ENCODE measurements at regions not wholly inside any gene's neighbourhood (a gene's known extent, or its start where the extent isn't known, plus 50 kb on each side); places are given as distances from the start of the nearest gene placed in this dataset.

GRCh38 chr20:50251383-50251748, 60.7 kb downstream of the CEBPB start:
- no peaks in the 10 kb centered on the region for H3K9me3 ChIP-seq (ENCODE audit: control insufficient read depth, low read depth, low read length)
- DNase-seq (ENCODE audit: low read depth, low spot score) (no peak), FAIRE-seq (no peak)
- H3K9me1 ChIP-seq (ENCODE audit: control insufficient read depth, extremely low read depth, insufficient read depth, low read length) = no peaks in the 10 kb centered on the region
- peaks cover 28% of the 10 kb centered on the region for H3K4me1 ChIP-seq (ENCODE audit: control insufficient read depth, extremely low read depth, insufficient read depth, low read length)
- dilution Hi-C loops (cut with MboI; ENCODE audit: extremely low pct_ligation_motif_present, low sequenced_read_pairs) = no loop called here
- H3K4me2 ChIP-seq (ENCODE audit: control insufficient read depth, extremely low read depth, insufficient read depth, low read depth, low read length) = no peak overlapping the region
- no peak overlapping the region for H3K4me3 ChIP-seq (ENCODE audit: control insufficient read depth in 2 of 3, extremely low read depth in 1 of 3, insufficient read depth in 2 of 3, low read depth in 1 of 3, low read length in 3 of 3)
- H3K36me3 ChIP-seq (ENCODE audit: control insufficient read depth in 2 of 2, extremely low read depth in 1 of 2, insufficient read depth in 2 of 2, low read length in 2 of 2) = no peaks in the 10 kb centered on the region
- no peaks in the 10 kb centered on the region for H3K27me3 ChIP-seq (ENCODE audit: control insufficient read depth, extremely low read depth, insufficient read depth, low read length)
- H2AFZ ChIP-seq (ENCODE audit: control insufficient read depth, low read length) = no peak overlapping the region
- no peak overlapping the region for H3K9ac ChIP-seq (ENCODE audit: control insufficient read depth, extremely low read depth, insufficient read depth, low read length)
- no peak overlapping the region for H3K27ac ChIP-seq (ENCODE audit: control insufficient read depth, insufficient read depth, low read length)
- H3K79me2 ChIP-seq (ENCODE audit: control insufficient read depth, insufficient read depth, low read length) = no peaks in the 10 kb centered on the region
- no peaks in the 10 kb centered on the region for H4K20me1 ChIP-seq (ENCODE audit: control insufficient read depth, extremely low read depth, insufficient read depth, low read length)
- TF ChIP-seq EZH2 (IDR thresholded peaks at IDR 0.05; ENCODE audit: low read length) = no peak
- TF ChIP-seq, protein P1, sequence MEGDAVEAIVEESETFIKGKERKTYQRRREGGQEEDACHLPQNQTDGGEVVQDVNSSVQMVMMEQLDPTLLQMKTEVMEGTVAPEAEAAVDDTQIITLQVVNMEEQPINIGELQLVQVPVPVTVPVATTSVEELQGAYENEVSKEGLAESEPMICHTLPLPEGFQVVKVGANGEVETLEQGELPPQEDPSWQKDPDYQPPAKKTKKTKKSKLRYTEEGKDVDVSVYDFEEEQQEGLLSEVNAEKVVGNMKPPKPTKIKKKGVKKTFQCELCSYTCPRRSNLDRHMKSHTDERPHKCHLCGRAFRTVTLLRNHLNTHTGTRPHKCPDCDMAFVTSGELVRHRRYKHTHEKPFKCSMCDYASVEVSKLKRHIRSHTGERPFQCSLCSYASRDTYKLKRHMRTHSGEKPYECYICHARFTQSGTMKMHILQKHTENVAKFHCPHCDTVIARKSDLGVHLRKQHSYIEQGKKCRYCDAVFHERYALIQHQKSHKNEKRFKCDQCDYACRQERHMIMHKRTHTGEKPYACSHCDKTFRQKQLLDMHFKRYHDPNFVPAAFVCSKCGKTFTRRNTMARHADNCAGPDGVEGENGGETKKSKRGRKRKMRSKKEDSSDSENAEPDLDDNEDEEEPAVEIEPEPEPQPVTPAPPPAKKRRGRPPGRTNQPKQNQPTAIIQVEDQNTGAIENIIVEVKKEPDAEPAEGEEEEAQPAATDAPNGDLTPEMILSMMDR (optimal IDR thresholded peaks at IDR 0.05 in 1 of 3, IDR thresholded peaks at IDR 0.05 in 1 of 3, conservative IDR thresholded peaks at IDR 0.05 in 1 of 3; ENCODE audit: extremely low read depth in 1 of 3, insufficient read depth in 2 of 3, low read length in 3 of 3) = no peak

DNA sequence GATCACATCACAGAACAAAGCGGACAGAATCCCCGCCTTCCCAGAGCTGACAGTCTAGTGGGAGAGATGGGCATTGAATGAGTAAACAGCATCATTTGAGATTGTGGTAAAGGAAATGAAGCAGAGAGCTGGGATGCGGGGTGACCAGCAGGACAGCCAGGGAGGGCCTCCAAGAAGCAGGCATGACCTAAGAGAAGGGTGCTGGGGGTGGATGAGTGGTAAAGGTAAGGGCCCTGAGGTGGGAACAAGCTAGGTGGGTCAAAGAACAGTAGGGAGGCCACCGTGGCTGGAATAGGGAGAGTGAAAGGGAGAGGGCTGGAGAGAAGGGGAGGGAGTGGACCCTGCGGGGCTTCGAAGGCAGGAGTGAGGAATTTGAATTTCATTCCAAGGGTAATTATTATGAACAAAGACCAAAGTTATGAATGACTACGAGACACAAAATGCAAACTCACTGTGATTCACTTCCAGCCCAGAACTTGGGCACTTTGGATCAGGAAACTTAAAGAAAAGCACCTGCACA, 61.4 kb downstream of the CEBPB start:
- no peak for FAIRE-seq
- Histone ChIP-seq H3K79me2 (ENCODE audit: control insufficient read depth, insufficient read depth, low read length) (no peaks in the 10 kb centered on the region), H3K9me1 (ENCODE audit: control insufficient read depth, extremely low read depth, insufficient read depth, low read length) (no peaks in the 10 kb centered on the region), H3K36me3 (ENCODE audit: control insufficient read depth in 2 of 2, extremely low read depth in 1 of 2, insufficient read depth in 2 of 2, low read length in 2 of 2) (no peaks in the 10 kb centered on the region), H3K4me3 (ENCODE audit: control insufficient read depth in 2 of 3, extremely low read depth in 1 of 3, insufficient read depth in 2 of 3, low read depth in 1 of 3, low read length in 3 of 3) (no peak overlapping the region), H2AFZ (ENCODE audit: control insufficient read depth, low read length) (peak overlapping the region; percentile 27), H4K20me1 (ENCODE audit: control insufficient read depth, extremely low read depth, insufficient read depth, low read length) (no peaks in the 10 kb centered on the region), H3K27me3 (ENCODE audit: control insufficient read depth, extremely low read depth, insufficient read depth, low read length) (no peaks in the 10 kb centered on the region), H3K9ac (ENCODE audit: control insufficient read depth, extremely low read depth, insufficient read depth, low read length) (no peak overlapping the region), H3K4me2 (ENCODE audit: control insufficient read depth, extremely low read depth, insufficient read depth, low read depth, low read length) (no peak overlapping the region), H3K9me3 (ENCODE audit: control insufficient read depth, low read depth, low read length) (no peaks in the 10 kb centered on the region), H3K27ac (ENCODE audit: control insufficient read depth, insufficient read depth, low read length) (no peak overlapping the region), H3K4me1 (ENCODE audit: control insufficient read depth, extremely low read depth, insufficient read depth, low read length) (peaks cover 21% of the 10 kb centered on the region)
- TF ChIP-seq EZH2 (IDR thresholded peaks at IDR 0.05; ENCODE audit: low read length) = no peak
- TF ChIP-seq, protein P1 (optimal IDR thresholded peaks at IDR 0.05 in 1 of 3, IDR thresholded peaks at IDR 0.05 in 1 of 3, conservative IDR thresholded peaks at IDR 0.05 in 1 of 3; ENCODE audit: extremely low read depth in 1 of 3, insufficient read depth in 2 of 3, low read length in 3 of 3) = no peak
- dilution Hi-C loops (cut with MboI; ENCODE audit: extremely low pct_ligation_motif_present, low sequenced_read_pairs) = no loop called here
- no peak for DNase-seq (ENCODE audit: low read depth, low spot score)

Measured in keratinocyte (primary cell).